OCI-LY3 (cell line): ENCODE measurements at regions not wholly inside any gene's neighbourhood (a gene's known extent, or its start where the extent isn't known, plus 50 kb on each side); places are given as distances from the start of the nearest gene placed in this dataset.

Experiments used
- H2AFZ ChIP-seq: fragments of 200-600, 300-600 bp; shearing (Covaris generic); 2 replicates; pipeline ENCODE4 v1.6.0; 2014; ENCODE audit warnings: antibody characterized with exemption, low read depth, low read length
- H3K27ac ChIP-seq: fragments of 200-600, 300-600 bp; sonication (generic); 2 replicates; pipeline ENCODE4 v1.5.1; 2014; ENCODE audit warnings: mild to moderate bottlenecking, low read length, moderate library complexity, mixed read lengths
- H3K27me3 ChIP-seq: fragments of 200-600, 300-600 bp; sonication (generic); 2 replicates; pipeline ENCODE4 v1.6.1; 2014; ENCODE audit warnings: low read depth, low read length, mixed read lengths
- H3K36me3 ChIP-seq: fragments of 200-600, 300-600 bp; sonication (generic); replicated peaks from 2 replicates; pipeline ENCODE3; 2014; ENCODE audit warnings: low read depth, low read length, mixed read lengths
- H3K4me1 ChIP-seq: fragments of 300-600, 200-600 bp; sonication (generic); 2 replicates; pipeline ENCODE4 v1.6.1; 2014; ENCODE audit warnings: low read length, mixed read lengths
- H3K4me2 ChIP-seq: fragments of 200-600, 300-600 bp; sonication (generic); 2 replicates; pipeline ENCODE4 v1.6.1; 2014; ENCODE audit warnings: low read length, mixed read lengths
- H3K4me3 ChIP-seq: fragments of 300-600, 200-600 bp; sonication (generic); 2 replicates; pipeline ENCODE4 v1.5.1; 2014; ENCODE audit warnings: antibody characterized with exemption, mild to moderate bottlenecking, low read length, moderate library complexity
- H3K79me2 ChIP-seq: fragments of 300-600, 200-600 bp; shearing (Covaris generic); 2 replicates; pipeline ENCODE4 v1.6.1; 2014; ENCODE audit warnings: mild to moderate bottlenecking, low read length, mixed read lengths
- H3K9ac ChIP-seq: fragments of 300-600, 200-600 bp; shearing (Covaris generic); 2 replicates; pipeline ENCODE4 v1.6.0; 2014; ENCODE audit warnings: mild to moderate bottlenecking, low read length, moderate library complexity
- H3K9me3 ChIP-seq: fragments of 200-600, 300-600 bp; shearing (Covaris generic); 2 replicates; pipeline ENCODE4 v1.6.1; 2014; ENCODE audit warnings: low read length, mixed read lengths; ENCODE audit not compliant: insufficient read depth
- H4K20me1 ChIP-seq: fragments of 200-600, 300-600 bp; sonication (generic); 2 replicates; pipeline ENCODE4 v1.6.1; 2016; ENCODE audit warnings: low read length, mixed read lengths; ENCODE audit not compliant: insufficient read depth
- CTCF ChIP-seq: fragments of 200-600, 300-600 bp; sonication (generic); IDR thresholded peaks from 2 replicates; pipeline ENCODE4 v1.5.1; 2014; ENCODE audit warnings: antibody characterized with exemption, low read length, low read depth
- EZH2phosphoT487 ChIP-seq: fragments of 200-600 bp; shearing (Covaris generic); IDR thresholded peaks from 2 replicates; pipeline ENCODE4 v1.6.1; 2018; ENCODE audit warnings: antibody characterized with exemption, mixed run types, low read depth

DNA sequence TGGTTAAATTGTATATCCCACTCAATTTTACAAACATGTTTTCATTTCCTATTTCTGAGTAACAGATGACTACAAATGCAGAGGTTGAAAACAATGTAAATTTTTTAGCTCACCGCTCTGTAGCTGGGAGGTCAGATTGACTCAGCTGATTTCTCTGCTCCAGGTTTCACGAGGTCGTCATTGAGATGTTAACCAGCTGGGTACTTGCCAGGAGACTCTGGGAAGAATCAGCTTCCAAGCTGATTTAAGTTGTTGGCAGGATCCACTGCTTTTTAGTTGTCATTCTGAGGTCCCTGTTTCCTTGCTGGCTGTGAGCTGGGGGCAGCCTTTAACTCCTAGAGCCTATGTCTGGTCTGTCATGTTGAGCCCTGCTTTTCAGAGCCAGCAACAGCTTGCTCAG is 864.3 kb upstream of the AGA start:
- H3K27ac ChIP-seq: no peak overlapping the region
- H3K9me3 ChIP-seq: no peaks in the 10 kb centered on the region
- H3K4me1 ChIP-seq: no peaks in the 10 kb centered on the region
- TF ChIP-seq CTCF: no peak
- no peak for TF ChIP-seq EZH2phosphoT487
- no peaks in the 10 kb centered on the region for H3K27me3 ChIP-seq
- H3K4me3 ChIP-seq: no peak overlapping the region
- no peaks in the 10 kb centered on the region for H4K20me1 ChIP-seq
- H3K9ac ChIP-seq: no peak overlapping the region
- peak overlapping the region; percentile 41; the same call in 1 of the 2 replicates for H2AFZ ChIP-seq
- no peaks in the 10 kb centered on the region for H3K79me2 ChIP-seq
- no peak overlapping the region for H3K4me2 ChIP-seq
- H3K36me3 ChIP-seq: no peaks in the 10 kb centered on the region

DNA sequence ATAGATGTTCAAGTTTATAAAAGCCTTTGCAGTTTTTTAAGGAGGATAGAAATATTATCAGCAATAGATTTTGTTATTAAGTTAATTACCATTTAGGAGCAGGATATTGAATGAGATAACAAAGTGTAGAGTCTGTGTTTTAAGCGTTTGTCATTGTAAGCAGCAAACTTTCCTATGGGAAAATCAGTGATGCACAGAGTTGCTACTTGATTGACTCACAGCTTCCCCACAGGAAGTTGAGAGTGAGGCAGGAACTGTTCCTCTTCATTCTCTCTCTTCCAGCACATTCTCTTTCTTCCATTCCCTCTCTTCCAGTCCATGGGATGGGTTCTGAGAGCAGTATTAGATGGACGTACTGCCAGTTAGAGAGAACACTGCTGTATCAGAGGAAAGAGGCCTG is 867.7 kb upstream of the AGA start:
- H3K36me3 ChIP-seq: no peaks in the 10 kb centered on the region
- no peaks in the 10 kb centered on the region for H3K79me2 ChIP-seq
- H3K27ac ChIP-seq: no peak overlapping the region
- H3K9ac ChIP-seq: no peak overlapping the region
- H3K27me3 ChIP-seq: no peaks in the 10 kb centered on the region
- no peak overlapping the region for H2AFZ ChIP-seq
- H3K4me3 ChIP-seq: no peak overlapping the region
- H4K20me1 ChIP-seq: no peaks in the 10 kb centered on the region
- TF ChIP-seq EZH2phosphoT487 (no peak), CTCF (no peak)
- no peaks in the 10 kb centered on the region for H3K4me1 ChIP-seq
- H3K4me2 ChIP-seq: no peak overlapping the region
- H3K9me3 ChIP-seq: no peaks in the 10 kb centered on the region

GRCh38 chr4:178311997-178312396 is 869.8 kb upstream of the AGA start:
- no peak overlapping the region for H2AFZ ChIP-seq
- H3K36me3 ChIP-seq: no peaks in the 10 kb centered on the region
- H3K79me2 ChIP-seq: no peaks in the 10 kb centered on the region
- H3K9me3 ChIP-seq: no peaks in the 10 kb centered on the region
- no peak for TF ChIP-seq CTCF
- TF ChIP-seq EZH2phosphoT487: no peak
- no peaks in the 10 kb centered on the region for H3K4me1 ChIP-seq
- H3K4me2 ChIP-seq: no peak overlapping the region
- H3K4me3 ChIP-seq: no peak overlapping the region
- H3K27ac ChIP-seq: no peak overlapping the region
- no peaks in the 10 kb centered on the region for H4K20me1 ChIP-seq
- no peak overlapping the region for H3K9ac ChIP-seq
- H3K27me3 ChIP-seq: no peaks in the 10 kb centered on the region

DNA sequence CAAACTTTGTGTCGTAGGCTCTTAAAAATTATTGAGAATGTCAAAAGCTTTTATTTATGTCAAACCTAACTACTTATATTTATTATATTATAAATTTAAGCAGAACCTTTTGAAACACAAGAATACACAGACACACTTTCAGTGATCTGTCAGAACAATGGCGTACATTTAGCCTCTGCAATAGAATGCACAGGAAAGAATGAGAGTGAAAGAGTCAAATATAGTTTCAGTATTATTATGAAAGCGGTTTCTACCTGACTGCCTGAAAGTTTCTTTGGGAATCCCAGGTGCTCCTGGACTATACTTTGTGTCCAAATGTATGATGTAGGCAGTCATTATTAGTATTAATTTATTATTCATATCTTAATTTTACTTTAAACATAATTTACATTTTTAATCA is 872.0 kb upstream of the AGA start:
- no peaks in the 10 kb centered on the region for H3K4me1 ChIP-seq
- H4K20me1 ChIP-seq: no peaks in the 10 kb centered on the region
- H3K4me2 ChIP-seq: no peak overlapping the region
- TF ChIP-seq EZH2phosphoT487 (no peak), CTCF (no peak)
- no peak overlapping the region for H3K9ac ChIP-seq
- no peak overlapping the region for H2AFZ ChIP-seq
- peaks cover 6% of the 10 kb centered on the region; the same call in 1 of the 2 replicates for H3K9me3 ChIP-seq
- no peak overlapping the region for H3K4me3 ChIP-seq
- no peaks in the 10 kb centered on the region for H3K79me2 ChIP-seq
- H3K27me3 ChIP-seq: no peaks in the 10 kb centered on the region
- peaks cover 2% of the 10 kb centered on the region for H3K36me3 ChIP-seq
- H3K27ac ChIP-seq: no peak overlapping the region
